Ureter (tissue), 1 donor: ENCODE measurements at regions not wholly inside any gene's neighbourhood (a gene's known extent, or its start where the extent isn't known, plus 50 kb on each side); places are given as distances from the start of the nearest gene placed in this dataset.
"Not testable (repeated sequence)": the region's sequence is repeated elsewhere in the genome, so short reads cannot be mapped to it uniquely, and the experiment has no call there.

ENCODE experiments used
- DNase-seq: peaks from one replicate; pipeline ENCODE4 v3.0.0-alpha.2; 2020; ENCODE audit warnings: low spot score
- donor health status: DM: yes; HTN: yes; CAD: no.

DNA sequence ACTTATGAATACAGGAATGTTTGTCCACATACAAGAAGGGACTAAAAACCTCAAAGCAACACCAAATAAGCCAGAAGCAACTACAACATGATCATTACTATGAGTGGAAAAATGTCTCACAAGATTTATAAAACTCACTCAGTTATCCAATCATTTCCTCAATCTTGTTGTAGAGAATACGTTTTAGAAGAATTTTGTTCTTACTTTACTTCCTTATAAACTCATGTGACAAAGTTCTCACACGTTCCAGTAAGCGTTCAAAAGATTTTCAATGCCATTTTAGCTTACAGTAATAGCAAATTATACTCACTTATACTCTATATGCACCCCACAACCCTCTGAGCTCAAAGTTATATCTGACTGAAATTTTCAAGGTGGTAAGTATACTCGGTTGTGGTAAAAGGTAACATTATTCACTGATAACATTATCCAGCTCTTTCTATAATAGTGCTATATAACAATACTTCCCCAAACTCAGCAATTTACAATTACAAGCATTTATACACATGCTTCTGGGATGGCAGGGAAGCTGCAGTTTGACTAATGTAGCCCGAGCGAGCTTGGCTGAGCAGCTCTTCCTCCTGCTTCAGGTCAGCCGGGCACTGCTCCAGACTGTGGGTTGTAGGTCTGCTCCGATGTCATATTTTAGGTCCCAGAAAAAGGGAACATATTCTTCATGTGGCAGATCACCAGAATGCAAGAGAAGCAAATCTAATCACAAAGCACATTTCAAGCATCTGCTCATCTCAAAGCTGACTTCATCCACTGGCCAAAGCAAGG lies 226.3 kb downstream of the RCHY1 start:
- no peak for DNase-seq

DNA sequence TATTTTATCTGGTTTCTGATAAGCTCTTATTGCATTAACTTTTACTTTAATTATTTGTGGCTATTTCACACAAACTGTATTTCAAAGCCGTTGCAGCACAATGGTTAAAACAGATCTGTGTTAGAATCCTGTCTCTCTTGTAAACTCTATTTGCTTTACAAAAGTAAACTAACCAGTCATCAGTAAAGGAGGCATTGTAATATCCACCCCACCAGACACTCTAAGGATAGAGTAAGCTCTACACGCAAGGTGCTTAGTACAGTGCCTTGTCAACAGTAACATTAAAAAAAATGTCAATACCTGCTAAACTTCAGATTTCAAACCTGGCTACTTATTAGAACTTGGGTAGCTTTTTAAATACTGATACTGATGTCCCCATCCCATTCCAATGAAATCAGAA lies 228.4 kb downstream of the RCHY1 start:
- no peak for DNase-seq

DNA sequence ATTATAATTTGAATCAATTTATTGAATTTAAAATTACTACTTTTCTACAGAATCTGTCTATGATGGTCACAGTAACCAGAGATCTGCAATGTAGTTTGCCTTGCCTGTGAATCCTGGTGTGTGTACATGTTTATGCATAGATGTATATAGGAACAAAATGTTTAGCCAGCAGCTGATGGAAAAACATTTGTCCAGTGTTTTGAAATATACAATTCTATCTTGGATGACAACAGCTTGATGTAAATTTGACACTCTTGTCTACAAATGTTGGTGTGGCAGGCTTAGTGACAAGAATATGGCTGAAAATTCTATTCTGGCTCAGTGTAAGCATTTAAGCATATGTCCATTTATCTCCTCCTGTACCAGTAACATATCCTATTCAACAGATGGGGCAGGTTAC lies 229.4 kb downstream of the RCHY1 start:
- DNase-seq, result no peak

DNA sequence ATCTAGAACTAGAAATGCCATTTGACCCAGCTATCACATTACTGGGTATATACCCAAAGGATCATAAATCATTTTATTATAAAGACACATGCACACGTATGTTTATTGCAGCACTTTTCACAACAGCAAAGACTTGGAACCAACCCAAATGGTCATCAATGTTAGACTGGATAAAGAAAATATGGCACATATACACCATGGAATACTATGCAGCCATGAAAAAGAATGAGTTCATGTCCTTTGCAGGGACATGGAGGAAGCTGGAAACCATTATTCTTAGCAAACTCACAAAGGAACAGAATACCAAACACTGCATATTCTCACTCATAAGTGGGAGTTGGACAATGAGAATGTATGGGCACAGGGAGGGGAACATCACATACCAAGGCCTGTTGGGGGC lies 233.7 kb downstream of the RCHY1 start:
- not testable (repeated sequence) for DNase-seq

DNA sequence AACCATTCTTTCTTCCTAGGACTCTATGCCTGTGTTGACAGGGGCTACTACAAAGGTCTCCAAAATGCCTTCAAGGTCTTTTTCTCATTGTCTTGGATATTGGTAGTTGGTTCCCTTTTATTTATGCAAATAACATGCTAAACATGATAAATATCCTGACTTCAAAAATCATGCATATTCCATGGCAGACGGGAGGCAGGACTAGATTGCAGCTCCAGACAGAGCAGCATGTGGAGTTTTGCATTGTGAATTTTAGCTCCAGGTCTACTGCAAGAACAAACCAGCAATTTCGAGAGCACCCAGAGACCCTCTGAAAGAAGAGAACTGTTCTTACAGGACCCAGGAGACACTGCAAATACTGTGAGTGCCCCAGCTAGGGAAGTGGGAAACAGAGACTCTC lies 254.9 kb downstream of the RCHY1 start:
- no peak for DNase-seq

DNA sequence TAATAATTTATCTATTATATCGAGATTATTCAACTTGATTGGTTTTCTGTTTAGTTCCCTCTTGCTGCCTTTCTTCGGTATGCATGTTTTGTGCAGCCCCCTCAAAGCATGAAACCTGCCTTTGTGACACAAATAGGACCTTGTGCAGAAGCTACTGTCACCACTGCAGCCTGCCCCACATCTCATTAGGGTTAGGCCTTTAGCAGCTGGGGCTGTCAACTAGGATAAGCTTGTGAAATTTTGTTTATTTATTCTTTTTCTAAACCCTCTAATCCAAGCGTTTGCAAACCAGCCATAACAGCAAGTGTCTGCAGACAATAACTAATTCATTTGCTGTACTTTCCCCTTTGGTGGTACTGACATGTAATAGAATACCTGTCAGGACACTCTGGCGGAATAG lies 258.9 kb downstream of the RCHY1 start:
- DNase-seq, result no peak

DNA sequence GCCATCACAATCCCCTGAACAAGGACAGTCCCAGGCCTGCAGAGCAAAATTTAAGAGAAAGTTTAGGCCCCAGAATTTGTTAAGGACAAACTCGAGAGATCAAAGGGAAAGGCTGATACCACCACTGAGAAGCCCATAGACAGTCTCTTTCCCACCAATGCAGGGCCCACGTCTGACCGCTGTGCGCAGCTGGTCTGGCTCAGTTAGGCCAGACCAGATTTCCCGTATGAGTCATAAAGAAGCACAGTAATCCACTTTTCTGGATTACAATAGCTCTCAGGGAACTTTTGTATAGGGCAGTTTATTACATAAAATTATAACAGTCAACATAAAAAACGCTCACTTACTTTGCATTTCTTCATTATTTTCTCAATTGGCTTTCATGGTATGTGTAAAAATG lies 259.5 kb downstream of the RCHY1 start:
- DNase-seq, result no peak

DNA sequence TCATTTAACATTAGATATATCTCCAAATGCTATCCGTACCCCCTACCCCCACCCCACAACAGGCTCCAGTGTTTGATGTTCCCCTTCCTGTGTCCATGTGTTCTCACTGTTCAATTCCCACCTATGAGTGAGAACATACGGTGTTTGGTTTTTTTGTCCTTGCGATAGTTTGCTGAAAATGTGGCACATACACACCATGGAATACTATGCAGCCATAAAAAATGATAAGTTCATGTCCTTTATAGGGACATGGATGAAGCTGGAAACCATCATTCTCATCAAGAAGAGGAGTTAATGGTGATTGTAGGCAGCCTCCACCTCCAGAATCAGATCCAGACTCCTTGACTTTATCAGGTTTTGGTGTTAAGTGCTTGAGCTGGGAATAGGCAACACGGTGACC lies 261.1 kb downstream of the RCHY1 start:
- DNase-seq, result not testable (repeated sequence)

DNA sequence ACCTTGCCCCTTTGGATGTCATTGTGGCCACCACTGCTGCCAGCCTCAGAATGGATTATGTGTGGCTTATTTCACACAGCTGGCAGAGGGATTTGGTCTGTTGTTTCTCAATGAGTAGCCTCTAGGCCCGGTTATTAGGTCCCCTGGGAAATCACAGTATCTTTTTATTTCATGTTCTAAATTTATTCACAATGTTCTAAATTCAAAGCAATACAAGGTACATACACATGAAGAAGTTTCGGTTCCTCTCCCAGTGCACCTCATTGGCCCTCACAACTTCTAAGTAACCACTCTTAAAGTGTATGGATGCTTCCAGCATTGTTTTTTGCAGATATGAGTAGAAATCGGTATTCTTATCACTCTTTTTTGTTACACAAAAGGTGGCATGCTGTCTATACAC lies 262.7 kb downstream of the RCHY1 start:
- no peak for DNase-seq

DNA sequence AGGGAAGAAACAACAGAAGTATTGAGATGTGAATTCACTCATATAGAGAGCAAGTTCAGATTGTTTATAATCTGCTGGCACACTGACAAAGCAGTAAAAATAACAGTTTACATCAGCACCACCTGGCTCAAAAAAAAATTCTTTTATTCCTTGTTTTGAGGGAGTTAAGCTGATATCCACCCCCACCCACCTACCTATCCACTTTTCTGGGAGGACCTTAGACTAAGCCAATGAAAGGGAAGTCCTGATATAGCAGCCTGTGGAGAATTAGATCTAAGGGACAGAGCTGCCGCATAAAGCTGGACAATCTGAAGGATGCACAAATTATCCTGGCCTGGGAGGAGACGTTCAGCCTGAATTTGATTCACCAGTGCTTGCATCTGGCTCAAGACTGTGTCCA lies 264.5 kb downstream of the RCHY1 start:
- DNase-seq, result no peak

DNA sequence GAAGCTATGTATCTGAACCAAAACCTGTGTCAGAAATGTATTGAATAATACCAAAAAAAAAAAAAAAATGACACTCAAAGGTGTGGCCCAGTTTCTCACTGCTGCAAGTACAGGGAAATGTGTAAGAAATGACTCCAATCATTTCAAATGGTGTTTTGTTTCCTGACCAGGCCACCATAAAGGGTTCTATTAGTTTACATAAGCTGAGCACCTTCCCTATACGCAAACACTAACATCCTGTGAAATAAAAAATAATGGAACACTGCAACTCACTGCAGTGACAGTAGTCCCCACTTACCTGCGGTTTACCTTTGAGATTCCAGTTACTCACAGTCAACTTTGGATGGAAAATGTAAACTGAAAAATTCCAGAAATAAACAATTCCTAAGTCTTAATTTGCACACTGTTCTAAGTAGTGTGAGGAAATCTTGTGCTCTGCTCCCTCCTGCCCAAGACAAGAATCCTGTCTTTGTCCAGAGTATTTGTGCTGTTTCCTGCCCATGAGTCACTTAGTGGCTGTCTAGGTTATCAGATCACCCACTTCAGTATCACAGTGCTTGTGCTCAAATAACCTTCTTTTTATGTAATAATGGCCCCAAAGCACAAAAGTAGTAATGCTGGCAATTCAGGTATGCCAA lies 265.3 kb downstream of the RCHY1 start:
- no peak for DNase-seq

DNA sequence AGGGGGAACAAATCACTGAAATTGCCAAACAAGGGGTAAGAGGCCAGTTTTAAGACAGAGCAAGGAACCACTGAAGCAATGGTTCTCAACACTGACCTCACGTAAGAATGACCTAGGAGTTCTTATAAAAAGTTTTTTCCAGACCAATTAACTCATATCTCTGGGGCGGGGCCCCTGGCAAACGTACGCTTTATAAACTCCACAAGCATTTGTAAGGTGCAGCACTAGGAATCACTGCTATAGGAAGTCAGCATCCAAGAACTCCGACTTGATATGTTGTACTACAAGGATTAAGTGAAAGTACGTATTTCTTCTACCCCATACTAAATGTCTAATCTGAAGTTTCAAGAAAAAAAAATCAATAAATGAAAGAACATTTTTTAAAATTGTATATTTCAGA lies 269.9 kb downstream of the RCHY1 start:
- no peak for DNase-seq

DNA sequence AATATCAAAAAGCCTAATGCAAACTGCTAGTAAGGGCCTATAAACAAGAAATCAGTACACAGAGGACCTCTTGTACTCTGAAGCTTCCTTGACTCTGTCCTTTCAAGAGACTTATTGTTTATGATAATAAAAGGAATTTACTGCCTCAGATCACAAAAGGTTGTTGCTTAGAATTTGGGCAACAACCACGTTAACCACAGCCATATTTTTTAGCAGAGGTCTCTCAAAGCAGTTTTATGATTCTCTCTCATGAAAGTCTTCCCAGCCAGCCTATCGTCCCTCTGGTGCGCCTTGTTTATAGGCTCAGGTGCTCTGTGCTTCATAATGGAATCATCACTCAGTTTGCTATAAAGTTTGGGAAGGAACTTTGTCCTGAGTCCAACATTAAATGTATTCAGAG lies 270.6 kb downstream of the RCHY1 start:
- DNase-seq, result no peak

DNA sequence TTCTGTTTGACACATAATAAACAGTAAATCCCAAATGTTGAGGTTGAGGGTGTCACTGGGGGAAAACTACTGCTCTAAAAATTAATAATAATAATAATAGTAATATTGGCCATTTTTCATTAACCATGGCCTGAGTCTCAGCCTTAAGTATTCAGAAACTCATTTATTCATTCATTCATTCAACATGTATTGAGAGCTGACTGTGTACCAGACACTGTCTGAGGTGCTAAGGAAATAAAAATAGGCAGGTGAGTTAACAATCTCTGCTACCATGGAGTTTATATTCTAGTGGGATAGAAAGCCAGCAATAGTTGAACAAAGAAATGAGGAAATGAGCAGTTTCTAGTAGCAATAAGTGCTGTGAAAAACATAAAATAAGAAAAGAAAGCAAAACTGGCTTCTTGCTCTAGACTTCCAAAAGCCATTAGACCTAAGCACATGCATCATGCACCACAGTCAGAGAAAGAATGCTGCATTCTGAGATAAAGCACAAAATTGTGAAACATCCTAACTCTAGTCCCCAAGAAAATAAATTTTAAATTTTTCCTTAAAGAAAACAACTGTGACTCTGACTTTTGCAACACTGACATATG lies 278.7 kb downstream of the RCHY1 start:
- DNase-seq, result no peak

DNA sequence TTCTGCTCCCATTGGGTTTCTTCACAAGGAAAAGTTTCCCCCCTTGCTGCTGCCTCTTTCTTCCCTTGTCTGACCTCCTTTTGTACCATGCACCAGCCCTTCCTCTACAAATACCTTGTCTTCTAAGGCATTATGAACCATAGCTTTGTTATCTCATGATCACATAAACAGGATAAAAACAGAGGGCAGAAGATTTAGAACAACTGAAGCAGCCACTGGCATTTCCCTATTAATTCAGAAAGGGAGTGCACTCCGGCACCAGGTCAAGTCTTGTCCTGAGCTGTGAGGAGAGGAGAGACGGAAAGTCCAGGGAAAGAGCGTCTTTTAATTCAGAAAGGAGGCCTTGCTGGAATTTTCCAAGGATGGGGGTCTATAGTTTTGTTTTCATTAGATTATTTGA lies 281.7 kb downstream of the RCHY1 start:
- DNase-seq, result peak; percentile 55

DNA sequence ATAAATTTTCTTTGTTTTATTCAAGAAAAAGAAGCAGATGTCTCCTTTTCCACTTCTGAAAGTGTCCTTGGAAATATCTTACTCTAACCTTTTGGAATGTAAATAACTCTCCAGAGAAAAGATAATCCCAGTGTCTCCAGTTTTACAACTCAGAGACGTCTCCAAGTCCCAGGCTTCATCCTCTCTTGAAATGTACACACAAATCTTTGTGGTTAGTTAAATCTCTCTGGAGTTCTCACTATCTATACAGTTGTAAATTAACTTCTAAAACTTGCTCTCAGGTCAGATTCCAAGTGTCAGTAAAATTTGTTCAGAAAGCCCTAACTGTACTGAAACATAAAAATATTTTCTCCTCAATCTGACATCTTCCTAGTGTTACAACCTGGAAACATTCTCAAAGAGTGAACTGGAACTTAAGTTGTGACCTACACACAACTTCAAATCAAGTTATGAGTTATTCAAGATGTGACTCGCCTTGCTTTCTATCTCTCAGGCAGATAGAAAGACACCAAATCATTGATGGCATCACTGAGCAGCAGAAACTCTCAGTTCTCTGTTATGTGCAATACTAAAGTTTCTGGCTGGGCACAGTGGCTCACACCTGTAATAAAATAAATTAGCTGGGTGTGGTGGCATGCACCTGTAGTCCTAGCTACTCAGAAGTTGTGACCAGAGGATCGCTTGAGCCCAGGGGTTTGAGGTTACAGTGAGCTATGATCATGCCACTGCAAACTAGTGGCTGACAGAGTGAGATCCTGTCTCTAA lies 284.2 kb downstream of the RCHY1 start:
- no peak for DNase-seq

DNA sequence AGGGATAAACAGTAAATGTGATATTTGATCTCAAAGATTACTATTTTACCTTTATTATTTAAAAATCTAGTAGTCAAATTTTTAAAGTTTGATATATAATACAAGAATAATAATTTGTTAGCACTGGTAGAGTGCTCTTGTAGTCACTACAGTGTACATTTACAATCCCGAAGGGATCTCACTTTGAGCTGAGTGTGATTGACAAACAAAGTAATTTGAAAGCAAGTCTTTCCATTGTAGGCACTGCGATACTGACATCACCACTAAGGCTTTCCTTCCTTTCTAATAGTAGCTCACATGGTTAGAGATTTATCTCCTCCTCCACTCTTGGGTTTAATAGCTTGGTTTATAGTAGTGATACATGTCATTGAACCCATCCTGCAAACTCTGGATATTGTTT lies 280.6 kb downstream of the PARM1 start:
- no peak for DNase-seq

DNA sequence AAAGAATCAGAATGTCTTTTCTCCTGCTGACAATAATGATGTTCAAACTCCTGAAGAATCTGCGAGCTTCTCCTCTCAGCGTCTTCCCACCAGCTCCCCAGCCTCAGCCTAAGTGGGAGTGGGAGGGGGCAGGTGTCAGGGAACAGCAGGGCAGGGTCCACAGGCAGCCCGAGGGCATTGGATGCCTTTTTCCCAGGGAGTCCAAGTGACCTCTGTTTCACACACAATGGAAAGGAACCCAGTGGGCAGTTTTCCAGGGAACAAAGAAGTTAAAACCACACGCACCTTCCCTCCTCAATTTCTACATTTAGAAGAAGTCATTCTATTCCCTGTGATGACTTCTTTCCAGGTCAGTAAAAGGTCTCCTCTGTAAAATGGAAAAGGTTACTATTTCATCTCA lies 278.5 kb downstream of the PARM1 start:
- DNase-seq, result no peak

DNA sequence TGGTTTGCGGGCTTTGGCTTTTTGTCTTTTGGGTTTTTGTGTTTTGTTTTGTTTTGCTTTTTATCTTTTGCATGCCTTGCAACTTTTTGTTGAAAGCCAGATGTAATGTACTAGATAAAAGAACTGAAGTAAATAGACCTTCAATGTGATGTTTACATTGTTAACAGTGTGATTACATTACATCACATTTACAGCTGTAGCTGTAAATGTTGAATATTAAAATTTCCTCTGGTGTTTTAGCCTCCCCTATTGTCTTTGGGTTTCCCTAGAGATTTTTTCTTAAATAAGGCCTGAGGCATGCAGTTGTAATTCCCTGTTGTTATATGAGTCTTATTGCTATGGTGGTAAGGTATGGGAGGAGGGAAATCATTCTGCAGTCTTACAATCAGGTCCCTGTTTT lies 275.0 kb downstream of the PARM1 start:
- DNase-seq, result no peak

DNA sequence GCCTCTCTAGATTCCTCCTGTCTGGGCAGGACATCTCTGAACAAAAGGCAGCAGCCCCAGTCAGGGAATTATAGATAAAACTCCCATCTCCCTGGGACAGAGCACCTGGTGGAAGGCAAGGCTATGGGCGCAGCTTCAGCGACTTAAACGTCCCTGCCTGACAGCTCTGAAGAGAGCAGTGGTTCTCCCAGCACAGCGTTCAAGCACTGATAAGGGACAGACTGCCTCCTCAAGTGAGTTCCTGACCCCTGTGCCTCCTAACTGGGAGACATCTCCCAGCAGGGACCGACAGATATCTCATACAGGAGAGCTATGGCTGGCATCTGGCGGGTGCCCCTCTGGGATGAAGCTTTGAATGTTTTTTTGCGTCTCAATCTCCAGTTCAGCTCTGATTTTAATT lies 262.2 kb downstream of the PARM1 start:
- DNase-seq, result no peak

DNA sequence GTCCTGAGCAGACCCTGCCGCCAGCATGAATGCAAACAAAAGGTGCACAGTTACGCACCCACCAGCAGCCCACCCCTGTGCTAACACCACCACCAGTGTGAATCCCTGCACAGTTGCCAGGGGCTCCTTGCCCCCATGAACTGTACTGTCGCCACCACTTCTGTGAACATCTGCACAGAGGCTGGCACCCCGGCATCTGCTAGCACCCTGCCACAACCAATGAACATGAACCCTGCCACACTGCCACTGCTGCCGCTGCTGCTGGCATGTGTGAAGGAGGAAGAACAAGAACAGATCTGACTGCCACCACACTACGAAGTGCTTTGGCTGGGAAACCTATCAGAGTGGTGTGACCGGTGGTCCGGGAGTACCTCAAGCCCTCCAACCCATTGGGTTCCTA lies 261.3 kb downstream of the PARM1 start:
- DNase-seq, result no peak

DNA sequence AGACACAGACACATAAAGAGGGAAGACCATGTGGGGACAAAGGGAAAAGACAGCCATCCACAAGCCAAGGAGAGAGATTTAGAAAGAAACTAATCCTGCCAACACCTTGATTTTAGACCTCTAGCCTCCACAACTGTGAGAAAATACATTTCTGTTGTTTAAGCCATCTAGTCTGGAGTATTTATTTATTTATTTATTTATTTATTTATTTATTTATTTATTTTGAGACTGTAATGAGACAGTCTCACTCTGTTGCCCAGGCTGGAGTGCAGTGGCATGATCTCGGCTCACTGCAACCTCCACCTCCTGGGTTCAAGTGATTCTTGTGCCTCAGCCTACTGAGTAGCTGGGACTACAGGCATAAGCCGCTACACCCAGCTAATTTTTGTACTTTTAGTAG lies 259.3 kb downstream of the PARM1 start:
- DNase-seq, result not testable (repeated sequence)
